HG03064 (cell line): ENCODE measurements at regions not wholly inside any gene's neighbourhood (a gene's known extent, or its start where the extent isn't known, plus 50 kb on each side); places are given as distances from the start of the nearest gene placed in this dataset.

Experiments
- ATAC-seq: cut with Tn5 transposase; IDR thresholded peaks from one replicate; pipeline ENCODE4 v1.9.1; 2021; ENCODE audit warnings: low read depth; ENCODE audit not compliant: unreplicated experiment

- ATAC-seq = no peak
These were observed 656.8 kb downstream of the BCL11A start for GRCh38 chr2:59896499-59897245.

GRCh38 chr2:59893612-59894011, 659.8 kb downstream of the BCL11A start:
- ATAC-seq = no peak

DNA sequence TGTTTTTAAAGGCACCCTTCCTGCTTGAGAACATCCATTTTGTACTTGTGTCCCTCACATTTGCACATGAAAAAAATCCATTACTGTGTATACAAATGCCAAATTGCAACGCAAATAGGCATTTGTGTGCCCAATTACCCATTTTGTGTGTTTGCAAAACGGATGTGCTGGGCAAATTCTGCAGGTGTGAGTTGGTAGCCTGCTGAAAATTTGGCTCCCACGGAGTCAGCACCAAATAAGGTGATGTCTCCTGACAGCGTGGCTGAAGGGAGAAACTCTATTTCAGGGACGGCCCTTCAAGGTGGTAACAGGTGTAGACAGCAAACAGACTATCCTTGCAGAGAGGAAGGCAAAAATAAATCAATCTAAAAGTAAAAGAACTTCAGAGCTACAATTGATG, 661.1 kb downstream of the BCL11A start:
- no peak for ATAC-seq

DNA sequence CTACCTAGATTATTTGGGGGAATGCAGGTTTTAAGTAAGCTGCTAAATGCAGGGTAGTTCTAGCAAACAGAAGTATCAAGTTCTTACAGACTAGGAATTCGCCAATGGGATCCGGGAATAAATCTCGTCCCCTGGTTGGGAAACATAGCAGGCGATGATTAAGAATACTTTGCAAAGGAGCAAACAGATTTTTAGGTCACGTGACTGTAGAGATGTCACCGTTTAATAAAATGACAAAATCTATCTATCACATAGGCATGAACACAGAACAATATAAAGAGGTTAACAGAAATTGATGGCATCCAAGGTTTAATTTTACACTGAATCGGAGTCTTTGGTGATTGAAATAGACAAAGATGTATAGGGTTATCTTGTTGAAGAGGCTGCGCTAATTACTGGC, 664.1 kb downstream of the BCL11A start:
- ATAC-seq = no peak

GRCh38 chr2:59888706-59889105, 664.7 kb downstream of the BCL11A start:
- no peak for ATAC-seq

DNA sequence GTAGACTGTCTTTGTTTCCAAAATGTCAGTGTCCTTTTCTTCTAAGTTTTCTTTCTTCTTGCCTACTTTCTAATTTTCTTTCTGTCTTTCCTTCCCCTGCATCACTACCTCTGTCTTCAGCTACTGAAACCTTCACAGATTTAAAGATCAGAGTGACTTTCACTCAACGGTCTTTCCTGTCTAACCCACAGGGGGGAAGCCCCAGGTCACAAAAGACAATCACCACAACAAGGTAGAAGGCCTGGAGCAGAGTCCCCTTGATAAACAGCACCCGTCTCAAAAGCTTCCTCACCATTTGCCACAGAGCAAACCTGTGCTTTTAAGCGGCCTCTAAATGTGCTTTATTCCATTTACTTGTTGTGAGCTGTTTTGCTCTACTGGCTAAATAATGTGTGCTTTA, 665.4 kb downstream of the BCL11A start:
- ATAC-seq = peak; percentile 93

GRCh38 chr2:59887366-59887765, 666.1 kb downstream of the BCL11A start:
- ATAC-seq = no peak

DNA sequence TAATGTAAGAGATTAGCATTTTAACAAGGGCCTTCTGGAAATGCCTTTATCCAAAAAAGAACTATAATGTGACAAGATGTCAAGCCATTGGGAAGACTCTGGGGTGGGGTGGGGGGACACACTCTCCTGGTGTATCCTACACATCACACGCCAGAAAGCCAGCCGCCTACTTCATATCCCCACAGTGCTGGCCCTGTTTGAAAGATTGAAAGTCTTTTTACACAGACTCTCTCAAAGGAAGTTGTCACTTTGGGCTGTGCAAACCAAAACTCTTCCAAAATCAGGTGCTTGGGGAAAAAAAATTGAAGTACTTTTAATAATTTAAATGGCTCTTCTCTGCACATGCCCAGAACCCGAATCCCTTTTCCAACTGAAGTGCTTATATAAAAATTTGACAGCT, 666.7 kb downstream of the BCL11A start:
- ATAC-seq = no peak

GRCh38 chr2:59885541-59885940, 667.9 kb downstream of the BCL11A start:
- no peak for ATAC-seq

GRCh38 chr2:59884166-59884565, 669.3 kb downstream of the BCL11A start:
- ATAC-seq = no peak

DNA sequence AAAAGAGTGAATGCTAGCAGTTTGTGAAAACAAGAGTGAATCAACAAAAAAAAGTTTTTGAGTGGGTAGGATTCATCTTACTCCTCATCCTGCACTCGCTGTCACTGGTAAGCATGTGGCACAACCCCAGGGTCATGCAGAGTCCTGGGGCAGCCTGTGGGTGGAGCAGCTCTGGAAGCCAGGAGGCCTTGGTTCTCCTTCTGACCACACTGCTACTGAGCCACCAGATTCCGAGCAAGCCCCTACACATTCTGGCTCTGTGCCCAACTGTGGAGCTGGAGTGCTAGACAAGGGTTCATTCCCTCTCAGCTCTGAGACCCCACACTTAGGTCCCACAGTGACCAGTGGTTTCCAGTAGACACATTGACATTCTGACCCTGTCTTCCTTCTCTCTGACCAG, 670.6 kb downstream of the BCL11A start:
- ATAC-seq = no peak

- ATAC-seq = no peak
These were observed 671.2 kb downstream of the BCL11A start for GRCh38 chr2:59882279-59882678.

DNA sequence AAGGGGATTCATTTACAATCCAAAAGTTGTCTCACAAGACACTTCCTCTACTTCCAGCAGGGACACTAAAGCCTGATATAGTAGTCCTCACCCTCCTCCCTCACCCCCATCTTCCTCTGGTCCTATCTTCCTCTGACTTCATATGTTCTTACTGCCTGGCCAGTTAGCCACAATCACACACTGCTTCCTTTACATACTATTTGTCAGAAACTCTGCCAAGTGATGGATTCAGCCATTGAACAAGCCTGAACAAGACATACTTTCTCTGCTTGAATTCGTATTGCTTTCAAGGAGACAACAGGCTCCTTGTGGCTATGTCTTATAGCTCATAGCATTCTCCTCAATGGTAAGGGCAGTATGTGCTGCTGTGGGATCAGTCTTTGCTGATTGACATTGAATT, 672.2 kb downstream of the BCL11A start:
- no peak for ATAC-seq

GRCh38 chr2:59879700-59880131, 673.7 kb downstream of the BCL11A start:
- ATAC-seq = no peak

GRCh38 chr2:59875836-59876235, 677.6 kb downstream of the BCL11A start:
- ATAC-seq = no peak

DNA sequence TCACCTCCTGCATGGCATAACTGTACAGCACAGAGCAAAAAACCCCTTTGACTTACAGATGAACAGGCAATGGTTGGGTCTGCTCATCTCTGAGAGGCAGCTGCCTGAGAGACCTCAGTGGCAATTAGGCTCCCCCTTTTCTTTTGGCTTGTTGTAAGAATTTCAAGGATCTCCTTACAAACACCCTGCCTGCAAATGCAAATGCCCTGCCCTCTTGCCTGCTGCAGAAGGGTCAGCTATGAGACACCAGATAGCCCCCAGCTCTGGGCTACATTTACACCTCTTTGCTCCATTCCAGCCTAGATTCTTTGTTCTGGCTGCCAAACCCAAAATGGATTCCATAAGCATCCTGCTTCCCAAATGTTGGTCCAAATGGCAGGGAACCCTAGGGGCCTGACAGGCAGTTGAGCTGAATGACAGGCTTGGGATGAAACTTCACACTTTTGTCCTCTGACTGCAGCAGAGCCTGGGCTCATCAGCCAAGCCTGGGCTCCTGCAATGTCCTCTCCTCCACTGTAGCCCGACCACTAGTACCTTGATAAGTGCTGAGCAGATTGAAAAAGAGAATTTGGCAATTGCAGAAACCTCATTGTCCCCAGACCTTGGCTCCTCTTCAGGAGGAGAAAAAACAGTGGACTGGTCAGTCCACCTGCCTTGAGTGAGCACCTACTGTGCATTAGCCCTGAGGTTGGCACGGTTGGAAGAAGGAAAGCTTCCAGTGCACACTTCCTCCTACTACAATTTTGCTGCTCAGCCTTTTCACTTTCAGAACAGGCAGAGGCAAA, 678.3 kb downstream of the BCL11A start:
- ATAC-seq = no peak

DNA sequence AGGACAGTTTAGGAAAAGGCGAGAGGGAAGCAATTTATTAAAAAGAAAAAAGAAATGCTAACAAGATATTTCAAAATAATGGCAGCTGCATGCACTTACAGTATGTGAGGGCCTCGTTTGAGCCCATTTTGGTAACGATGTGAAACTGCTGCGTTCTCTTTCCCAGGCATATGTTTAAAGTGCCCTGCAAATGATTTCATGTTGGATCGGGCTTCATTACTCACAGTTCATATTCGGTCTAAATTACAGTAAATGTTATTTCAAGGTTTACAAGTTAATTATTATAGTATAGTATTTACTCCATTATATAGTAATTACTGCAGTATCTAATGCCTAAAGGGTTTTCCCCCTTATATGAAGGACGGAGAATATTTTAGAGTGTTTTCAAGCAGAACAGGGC, 679.1 kb downstream of the BCL11A start:
- ATAC-seq = no peak

GRCh38 chr2:59871830-59872229, 681.6 kb downstream of the BCL11A start:
- ATAC-seq = no peak

- no peak for ATAC-seq
These were observed 684.5 kb downstream of the BCL11A start for GRCh38 chr2:59868981-59869380.

DNA sequence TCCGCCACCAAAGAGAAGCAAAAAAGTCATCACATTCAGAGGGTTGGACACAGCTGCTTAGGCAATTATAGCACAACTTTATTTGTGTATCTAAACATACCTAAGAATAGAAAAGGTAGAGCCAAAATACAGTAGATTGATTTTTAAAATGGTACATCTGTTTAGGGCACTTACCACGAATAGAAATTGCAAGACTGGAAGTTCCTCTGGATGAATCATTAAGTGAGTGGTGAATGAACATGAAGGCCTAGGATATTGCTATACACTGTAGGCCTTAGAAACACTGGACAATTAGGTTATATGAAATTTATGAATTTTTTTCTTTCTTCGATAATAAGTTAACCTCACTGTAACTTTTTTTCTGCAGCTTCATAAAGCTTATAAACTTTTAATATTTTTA, 687.0 kb downstream of the BCL11A start:
- ATAC-seq = no peak

DNA sequence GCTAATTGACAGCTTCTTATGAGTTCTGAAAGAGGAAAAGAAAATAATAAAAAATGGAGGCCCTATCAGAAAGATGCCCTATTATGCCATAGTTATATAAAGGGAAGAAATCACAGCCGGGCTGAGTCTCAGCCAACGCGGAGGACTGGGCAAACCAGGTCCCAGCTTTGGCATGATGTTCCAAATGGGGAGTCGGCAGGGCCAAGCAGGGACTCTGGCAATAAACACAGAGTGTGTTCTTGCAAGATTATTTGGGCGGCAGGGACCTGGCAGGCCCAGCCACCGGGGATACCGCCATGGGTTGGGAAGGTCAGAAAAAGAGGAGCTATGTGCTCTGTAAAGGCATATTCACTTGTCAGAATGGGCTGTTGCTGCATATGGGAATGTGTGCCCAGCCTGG, 694.9 kb downstream of the BCL11A start:
- ATAC-seq = no peak

- no peak for ATAC-seq
These were observed 696.3 kb downstream of the BCL11A start for GRCh38 chr2:59857109-59857508.
